Sigmoid colon (tissue), 4 donors: ENCODE measurements at regions not wholly inside any gene's neighbourhood (a gene's known extent, or its start where the extent isn't known, plus 50 kb on each side); places are given as distances from the start of the nearest gene placed in this dataset.

Experiments used
- CTCF ChIP-seq, 4 experiments: fragments of 450-650 bp in 3 of 4; fragments of 200-600 bp in 1 of 4; IDR thresholded peaks; one replicate each; pipeline ENCODE4 v1.5.1; 2016 to 2019; ENCODE audit warnings: antibody characterized with exemption in 4 of 4, mild to moderate bottlenecking in 3 of 4, moderate library complexity in 2 of 4
- EP300 ChIP-seq, 4 donors: sonication (generic); formaldehyde crosslinking; IDR thresholded peaks; one replicate each; pipeline ENCODE4 v1.6.1; 2017; ENCODE audit warnings: antibody characterized with exemption in 4 of 4

DNA sequence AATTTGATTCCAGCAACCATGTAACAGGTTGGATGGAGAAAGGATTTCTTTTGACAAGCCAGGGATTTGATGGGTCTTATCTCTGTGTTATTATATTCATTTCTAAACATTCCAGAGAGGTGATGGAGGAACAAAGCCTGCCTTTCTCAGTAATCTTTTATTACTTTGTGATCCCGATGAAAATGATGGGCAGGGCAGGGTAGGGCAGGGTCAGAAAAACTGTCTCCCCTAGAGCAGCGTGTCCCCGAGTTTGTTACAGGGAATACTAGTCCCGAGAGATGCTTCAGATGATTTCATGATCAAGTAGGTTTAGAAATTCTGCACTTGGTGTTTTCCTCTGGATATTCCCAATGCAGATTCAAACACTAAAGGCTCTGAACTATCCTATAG lies 111.8 kb upstream of the RGMA start:
- TF ChIP-seq CTCF (IDR thresholded peaks at IDR 0.05) (no peak), EP300 (IDR thresholded peaks at IDR 0.05) (no peak)
